GM18502 (cell line): ENCODE measurements at regions not wholly inside any gene's neighbourhood (a gene's known extent, or its start where the extent isn't known, plus 50 kb on each side); places are given as distances from the start of the nearest gene placed in this dataset.

Experiments
- ATAC-seq: cut with Tn5 transposase; IDR thresholded peaks from one replicate; pipeline ENCODE4 v1.9.1; 2021; ENCODE audit warnings: mild to moderate bottlenecking; ENCODE audit not compliant: unreplicated experiment, poor library complexity

GRCh38 chr2:19689646-19690168 lies 212.1 kb downstream of the TTC32 start:
- ATAC-seq, result no peak

DNA sequence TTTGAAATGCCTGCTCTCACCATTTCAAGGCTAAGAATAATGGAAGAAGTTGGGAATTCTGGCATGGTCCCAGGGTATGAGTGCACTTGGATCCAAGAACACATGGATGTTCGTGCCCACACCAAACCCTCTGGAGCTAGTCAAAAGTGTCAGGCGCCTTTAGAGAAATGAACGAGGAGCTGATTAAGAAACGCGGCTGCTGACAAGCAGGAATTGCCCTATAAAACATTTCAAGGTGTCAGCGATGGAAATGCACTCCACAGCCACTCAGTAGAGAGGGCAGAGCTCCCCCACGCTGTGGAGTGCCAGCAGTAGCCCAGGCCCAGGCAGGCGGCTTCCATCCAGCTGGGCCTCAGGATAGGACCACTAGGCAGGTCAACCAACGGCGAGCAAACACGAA lies 213.7 kb downstream of the TTC32 start:
- ATAC-seq, result no peak

DNA sequence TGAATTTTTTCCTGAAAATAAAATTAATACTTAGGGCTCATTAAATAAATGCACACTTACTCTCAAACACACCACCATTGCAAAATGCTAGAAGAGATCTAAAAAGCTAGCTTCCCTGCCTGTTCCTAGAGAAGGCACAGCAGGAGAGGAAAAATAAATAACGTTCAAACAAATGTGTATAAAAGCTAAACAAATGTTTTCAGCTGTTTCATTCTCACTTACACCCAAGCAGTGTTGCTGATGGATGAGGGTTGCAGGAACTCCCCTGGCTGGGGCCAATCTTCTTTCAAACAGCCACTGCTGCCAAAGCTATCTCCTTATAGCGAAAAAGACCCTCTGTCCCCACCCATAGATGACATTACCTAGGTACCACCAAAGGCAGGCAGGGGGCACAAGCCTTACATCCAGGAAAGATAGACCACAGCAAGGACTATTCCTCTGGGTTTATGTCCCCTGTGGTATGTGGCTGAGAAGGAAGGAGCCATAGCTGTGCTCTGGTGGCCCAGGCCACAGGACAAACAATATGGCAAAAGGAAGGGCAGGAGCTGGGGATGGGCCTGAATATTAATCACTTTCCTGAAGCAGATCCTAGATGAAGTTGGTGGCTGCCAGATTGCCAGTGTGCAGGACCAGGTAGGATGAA lies 214.6 kb downstream of the TTC32 start:
- ATAC-seq, result no peak

GRCh38 chr2:19686439-19686838 lies 215.3 kb downstream of the TTC32 start:
- ATAC-seq, result no peak

- ATAC-seq, result no peak
Measured at GRCh38 chr2:19685731-19686130, 216.1 kb downstream of the TTC32 start.

DNA sequence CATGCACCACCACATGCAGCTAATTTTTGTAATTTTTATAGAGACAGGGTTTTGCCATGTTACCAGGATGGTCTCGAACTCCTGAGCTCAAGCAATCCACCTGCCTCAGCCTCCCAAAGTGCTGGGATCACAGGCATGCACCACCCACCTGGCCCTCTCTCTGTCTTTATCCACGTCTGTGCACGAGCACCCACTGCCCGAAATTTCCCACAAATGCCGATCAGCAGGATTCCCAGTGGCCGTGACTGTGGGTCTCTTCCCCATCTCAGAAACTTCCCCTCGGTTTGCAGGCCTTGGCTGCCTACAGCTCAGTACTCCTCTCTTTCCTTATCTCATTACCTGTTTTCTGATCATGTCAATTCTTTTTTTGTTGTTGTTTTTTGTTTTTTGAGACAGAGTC lies 217.3 kb downstream of the TTC32 start:
- ATAC-seq, result no peak

- ATAC-seq, result no peak
Measured at GRCh38 chr2:19683556-19683955, 218.2 kb downstream of the TTC32 start.

DNA sequence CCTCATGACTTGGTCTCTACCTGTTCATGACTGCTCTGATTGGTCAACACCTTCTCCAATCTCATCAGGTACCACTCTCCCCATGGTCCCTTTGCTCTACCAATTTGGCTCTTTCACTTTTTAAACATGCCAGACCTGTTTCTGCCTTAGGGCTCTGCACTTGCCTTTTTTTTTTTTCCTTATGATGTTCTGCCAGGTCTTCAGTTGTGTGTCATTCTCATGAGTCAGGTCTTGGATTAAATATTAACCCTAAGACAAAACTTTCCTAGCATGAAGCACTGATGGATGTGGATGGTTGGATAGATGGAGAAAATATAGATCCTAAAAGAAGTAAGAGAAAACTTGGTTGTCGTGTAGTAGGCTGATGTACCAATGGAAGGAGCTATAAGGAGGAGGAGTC lies 219.3 kb downstream of the TTC32 start:
- no peak for ATAC-seq

DNA sequence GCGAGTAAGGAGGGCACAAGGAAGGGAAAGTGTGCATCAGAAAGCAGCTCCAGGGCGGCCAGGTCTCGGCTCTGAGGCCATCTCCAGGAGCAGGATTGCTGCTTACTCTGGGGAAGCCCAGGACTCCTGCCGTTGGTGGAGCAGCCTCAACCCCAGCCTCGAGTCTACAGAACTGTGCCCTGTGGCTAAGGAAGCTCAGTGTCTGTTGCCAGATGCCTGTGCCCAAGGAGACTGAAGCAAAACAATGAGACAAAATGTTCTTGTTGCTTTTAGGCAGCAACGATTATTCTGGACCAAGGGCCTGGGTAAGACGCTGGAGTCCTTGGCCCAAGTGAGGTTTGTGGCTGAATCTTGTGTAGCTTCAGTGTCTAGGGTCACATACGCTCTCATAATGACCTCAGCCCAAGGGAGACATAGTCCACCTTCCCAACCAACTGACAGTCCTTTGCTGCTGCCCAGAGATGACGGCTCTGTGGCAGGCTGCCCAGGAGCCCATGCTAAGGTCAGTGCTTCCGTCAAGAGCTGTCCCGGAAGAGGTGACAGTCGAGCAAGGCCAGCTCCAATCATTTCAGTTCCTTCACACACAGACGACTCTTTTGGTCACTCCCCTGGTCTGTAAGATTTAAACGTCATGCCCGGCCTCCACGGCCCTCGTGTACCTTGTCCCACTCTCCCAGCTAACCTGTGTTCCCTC lies 223.8 kb downstream of the TTC32 start:
- no peak for ATAC-seq

GRCh38 chr2:19677215-19677777 lies 224.5 kb downstream of the TTC32 start:
- no peak for ATAC-seq

DNA sequence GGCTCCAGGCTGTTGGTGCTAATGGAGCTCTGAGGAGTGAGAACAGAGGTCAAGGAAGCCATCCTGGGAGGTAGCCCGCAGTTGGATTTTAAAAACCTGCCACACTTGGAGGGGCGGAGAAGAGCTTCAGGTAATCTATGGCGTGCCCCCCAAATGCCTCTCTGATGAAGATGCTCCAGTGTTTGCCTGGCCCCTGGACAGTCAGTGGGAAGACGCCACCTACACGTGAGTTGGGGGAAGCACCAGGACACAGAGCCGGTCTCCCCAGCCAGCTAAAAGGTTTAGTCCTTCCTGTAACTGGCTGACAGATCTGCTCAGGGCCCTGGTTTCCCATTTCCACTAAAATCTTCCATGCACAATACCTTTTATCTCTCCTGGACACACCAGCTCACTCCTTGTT lies 225.0 kb downstream of the TTC32 start:
- ATAC-seq, result no peak

DNA sequence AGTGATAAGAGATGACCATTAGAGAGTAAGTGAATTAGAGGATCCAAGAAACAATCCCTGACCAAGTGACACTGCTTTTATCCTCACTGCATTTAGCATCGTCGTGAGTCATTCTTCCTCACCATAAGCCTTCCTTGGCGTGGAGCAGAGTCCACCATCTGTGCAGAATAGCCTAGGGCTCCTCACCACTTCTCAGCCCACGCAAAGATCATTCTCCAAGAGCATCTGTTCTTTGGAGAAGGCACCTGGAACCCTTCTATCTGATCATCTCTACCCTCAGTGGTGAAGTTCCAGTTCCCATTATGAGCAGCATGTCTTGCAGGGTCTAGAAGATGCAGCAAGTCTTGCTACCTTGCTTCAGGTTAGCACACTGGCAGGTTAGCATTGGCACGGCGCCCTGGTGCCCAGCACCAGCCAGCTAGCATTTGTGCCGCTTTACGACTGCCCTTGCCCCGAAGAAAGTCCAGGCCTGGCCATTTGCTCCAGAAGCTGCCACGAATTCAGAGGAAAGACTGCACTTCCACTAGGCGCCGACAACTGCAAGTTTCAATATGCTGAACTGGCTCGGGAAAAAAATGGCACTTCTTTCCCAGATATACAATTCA lies 225.8 kb downstream of the TTC32 start:
- no peak for ATAC-seq

DNA sequence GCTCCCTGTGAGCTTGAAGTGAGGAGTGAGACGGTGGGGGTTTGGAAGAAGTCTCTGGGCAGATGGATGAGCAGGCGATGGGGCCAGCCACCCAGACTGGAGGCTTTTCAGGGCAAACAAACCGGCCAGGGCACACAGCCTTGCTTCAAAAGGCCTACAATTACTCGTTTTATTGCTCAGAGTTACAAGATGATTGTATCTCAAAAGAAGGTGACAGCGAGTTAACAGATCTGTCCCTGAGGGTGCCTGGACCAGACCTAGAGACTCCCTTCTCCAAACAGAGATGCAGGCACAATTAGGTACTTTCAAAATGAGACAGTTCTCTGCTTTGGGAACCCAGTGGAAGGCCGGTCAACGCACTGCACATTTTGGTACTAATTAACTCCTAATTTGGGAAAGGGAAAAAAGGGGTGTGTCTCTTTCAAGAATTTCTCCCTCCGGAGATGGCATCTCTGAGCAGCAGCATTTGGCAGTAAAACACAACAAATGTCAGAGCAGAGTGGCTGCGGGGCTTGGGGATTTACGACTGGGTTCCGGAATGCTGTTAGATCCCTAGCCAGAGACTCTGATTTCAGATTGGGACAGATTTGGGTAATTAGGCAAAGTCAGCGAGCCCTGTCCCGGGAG lies 226.7 kb downstream of the TTC32 start:
- ATAC-seq, result no peak

- ATAC-seq, result no peak
Measured at GRCh38 chr2:19674051-19675002, 227.5 kb downstream of the TTC32 start.

DNA sequence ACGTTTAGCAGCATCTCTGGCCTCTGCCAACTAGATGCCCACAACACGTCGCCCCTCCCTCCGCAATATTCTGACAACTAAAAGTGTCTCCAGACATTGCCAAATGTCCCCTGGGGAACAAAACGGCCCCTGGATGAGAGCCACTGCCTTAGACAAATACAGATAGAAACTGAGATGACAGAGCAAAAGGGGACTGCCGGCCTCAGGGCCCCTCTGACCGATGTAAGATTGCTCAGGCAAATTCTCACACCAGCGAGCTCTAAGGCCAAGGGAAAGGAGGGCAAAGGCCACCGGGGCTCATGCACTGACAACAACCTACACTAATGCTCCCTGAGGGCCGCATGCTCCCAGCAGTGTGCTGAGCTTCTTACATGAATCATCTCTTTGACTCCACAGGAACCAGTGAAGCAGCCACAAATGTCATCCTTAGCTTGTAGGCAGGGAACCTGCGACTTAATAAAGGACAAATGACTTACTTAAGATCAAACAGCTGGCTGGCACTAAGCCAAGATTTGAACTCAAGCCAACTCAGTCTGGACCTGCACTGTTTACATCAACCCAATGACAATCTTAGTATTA lies 228.5 kb downstream of the TTC32 start:
- ATAC-seq, result no peak

- no peak for ATAC-seq
Measured at GRCh38 chr2:19671916-19672315, 229.9 kb downstream of the TTC32 start.

DNA sequence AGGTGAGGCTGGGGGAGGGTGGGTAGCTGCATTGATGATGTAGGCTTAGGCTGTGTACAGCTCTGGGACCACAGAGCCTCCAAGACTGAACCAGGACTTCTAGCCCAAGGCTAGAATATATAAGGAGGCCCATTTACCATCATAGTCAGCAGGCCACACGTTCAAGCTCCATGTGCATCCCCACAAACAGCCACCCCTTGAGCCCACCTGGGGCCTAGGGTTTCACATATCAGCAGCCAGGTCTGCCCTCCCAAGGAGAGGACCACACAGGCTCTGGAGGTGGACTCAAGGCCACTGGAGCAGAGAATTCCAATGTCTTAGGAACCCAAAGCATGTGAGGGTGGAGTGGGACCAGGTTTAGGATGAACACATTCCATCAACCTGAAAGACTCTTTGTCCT lies 230.5 kb downstream of the TTC32 start:
- ATAC-seq, result no peak

DNA sequence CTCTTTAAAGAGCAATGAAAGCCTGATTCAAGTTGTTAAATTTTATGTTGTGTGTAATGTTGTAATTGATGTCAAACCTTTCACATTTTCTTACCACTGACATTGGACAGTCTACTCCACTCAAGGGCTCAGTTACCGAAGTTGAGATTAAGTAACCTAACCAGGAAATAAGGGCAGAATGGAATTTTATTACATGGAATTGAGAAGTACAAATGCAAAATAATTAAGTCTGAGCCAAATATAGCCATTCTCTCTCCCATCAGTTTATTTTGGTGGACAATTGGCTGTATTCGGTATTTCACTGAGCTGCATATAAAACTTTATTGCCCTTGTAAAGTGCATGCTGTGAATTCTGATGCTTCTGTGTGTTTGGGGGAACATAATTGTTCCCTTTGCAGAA lies 231.5 kb downstream of the TTC32 start:
- no peak for ATAC-seq

DNA sequence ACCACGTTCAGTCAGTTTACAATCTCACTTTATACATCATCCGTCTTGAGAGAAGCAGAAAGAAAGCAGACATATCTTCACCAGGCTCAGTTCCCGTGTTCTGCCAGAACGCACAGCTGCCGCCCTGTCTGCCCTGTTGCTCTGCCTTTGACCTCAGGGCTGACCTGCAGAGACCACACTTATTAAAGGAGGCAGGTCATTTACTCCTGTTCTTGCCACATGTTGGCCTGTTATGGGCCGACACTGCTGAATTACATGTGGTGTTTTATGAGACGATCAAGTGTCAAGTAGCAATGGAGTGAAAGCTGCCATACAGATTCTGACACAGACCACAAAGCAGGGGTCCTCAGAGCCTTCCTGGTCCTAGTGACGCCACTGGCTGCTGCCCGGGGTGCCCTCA lies 232.2 kb downstream of the TTC32 start:
- ATAC-seq, result no peak
